ENCODE measurements at regions not wholly inside any gene's neighbourhood (a gene's known extent, or its start where the extent isn't known, plus 50 kb on each side); places are given as distances from the start of the nearest gene placed in this dataset.

DNA sequence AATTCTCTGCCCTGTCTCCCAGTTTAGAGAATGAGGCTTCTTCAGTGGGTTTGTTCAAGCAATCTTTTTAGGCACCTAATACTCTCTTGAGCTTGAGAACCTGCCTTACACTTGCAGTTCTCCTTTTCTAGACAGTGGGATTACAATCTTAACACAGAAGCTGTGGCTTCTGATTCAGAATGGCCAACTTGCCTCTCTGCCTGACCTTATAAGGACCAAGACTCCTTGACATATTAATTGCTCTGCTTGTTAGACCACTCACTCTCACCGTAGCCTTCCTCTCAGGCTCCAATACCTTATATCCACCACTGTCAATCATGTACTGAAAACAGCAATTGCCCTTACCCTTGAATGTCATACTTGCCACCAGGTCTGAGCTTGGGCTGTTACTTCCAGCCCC lies 338.7 kb upstream of the MAOA start:
- no peaks in the 10 kb centered on the region for H3K79me2 ChIP-seq (ENCODE audit: low read length)
- no peak overlapping the region for H3K9ac ChIP-seq (ENCODE audit: low read length)
- no peaks in the 10 kb centered on the region for H3K9me2 ChIP-seq (replicated peaks; ENCODE audit: insufficient read depth, low read length)
- H3K4me3 ChIP-seq (ENCODE audit: low read length) = no peak overlapping the region
- no peaks in the 10 kb centered on the region for H4K20me1 ChIP-seq (ENCODE audit: insufficient read depth, low read depth, low read length)
- no peak overlapping the region for H2AFZ ChIP-seq (ENCODE audit: low read length)
- no peak for DNase-seq
- H3K27ac ChIP-seq (ENCODE audit: low read length) = no peak overlapping the region
- peaks cover 18% of the 10 kb centered on the region for H3K9me3 ChIP-seq (ENCODE audit: low read length)
- no peaks in the 10 kb centered on the region for H3K4me1 ChIP-seq (ENCODE audit: low read length)
- no peaks in the 10 kb centered on the region for H3K27me3 ChIP-seq (ENCODE audit: low read length)
- no peaks in the 10 kb centered on the region for H3K36me3 ChIP-seq (ENCODE audit: insufficient read depth, low read length)
- no peak overlapping the region for H3K4me2 ChIP-seq (ENCODE audit: low read depth, low read length, poor library complexity, severe bottlenecking)

DNA sequence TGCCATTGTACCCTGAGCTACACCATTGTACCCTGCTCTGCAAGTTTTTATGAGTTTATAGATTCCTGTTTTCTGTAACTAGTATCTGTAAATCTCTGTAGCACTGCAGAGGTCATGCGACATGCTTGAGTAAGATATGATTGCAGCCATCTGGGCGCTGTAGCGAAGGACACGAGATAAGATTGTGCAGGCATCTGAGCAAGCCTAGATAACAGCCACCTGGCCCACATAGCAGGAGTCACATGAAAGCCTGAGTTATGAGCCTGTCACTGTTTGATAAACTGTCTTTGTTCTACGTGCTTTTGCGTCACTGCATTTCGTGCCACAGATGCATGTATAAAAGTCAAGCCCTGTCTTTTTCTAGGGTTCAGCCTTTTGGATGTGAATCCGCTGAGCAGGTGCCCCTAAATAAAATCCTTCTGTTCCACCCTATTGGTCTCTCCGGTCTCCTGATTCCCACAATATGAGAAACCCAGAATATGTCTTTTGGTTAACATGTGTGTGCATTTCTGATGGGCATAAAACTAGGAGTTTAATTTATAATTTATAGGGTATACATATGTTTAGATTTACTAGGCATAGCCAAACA lies 327.6 kb upstream of the MAOA start:
- Histone ChIP-seq H3K36me3 (ENCODE audit: insufficient read depth, low read length) (no peaks in the 10 kb centered on the region; the same call in 1 of the 2 replicates), H3K9me3 (ENCODE audit: low read length) (peaks cover 14% of the 10 kb centered on the region), H3K9ac (ENCODE audit: low read length) (no peak overlapping the region), H3K4me1 (ENCODE audit: low read length) (no peaks in the 10 kb centered on the region), H3K27me3 (ENCODE audit: low read length) (no peaks in the 10 kb centered on the region), H3K4me2 (ENCODE audit: low read depth, low read length, poor library complexity, severe bottlenecking) (no peak overlapping the region), H4K20me1 (ENCODE audit: insufficient read depth, low read depth, low read length) (no peaks in the 10 kb centered on the region), H3K9me2 (replicated peaks; ENCODE audit: insufficient read depth, low read length) (no peaks in the 10 kb centered on the region), H3K79me2 (ENCODE audit: low read length) (no peaks in the 10 kb centered on the region), H3K4me3 (ENCODE audit: low read length) (no peak overlapping the region), H2AFZ (ENCODE audit: low read length) (no peak overlapping the region), H3K27ac (ENCODE audit: low read length) (no peak overlapping the region)
- no peak for DNase-seq

DNA sequence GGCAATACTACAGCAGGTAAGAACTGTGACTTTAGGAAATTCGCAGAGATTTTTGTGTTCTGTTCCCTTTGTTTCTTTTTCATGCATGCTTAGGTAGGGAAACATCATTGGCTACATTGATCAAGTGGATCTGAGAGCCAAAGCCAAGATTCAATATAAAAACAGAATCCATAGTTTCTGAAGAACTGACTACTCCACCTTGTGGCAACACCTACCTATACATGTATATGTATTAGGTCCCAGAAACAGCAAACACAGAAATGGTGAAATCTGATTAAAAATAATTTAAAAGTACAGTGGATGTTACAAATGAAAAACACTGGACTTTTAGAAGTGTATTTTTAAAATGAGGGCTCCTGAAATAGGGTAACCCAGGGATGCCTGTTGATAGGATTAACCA lies 322.6 kb upstream of the MAOA start:
- H3K4me2 ChIP-seq (ENCODE audit: low read depth, low read length, poor library complexity, severe bottlenecking) = no peak overlapping the region
- no peak overlapping the region for H3K9ac ChIP-seq (ENCODE audit: low read length)
- no peaks in the 10 kb centered on the region for H3K79me2 ChIP-seq (ENCODE audit: low read length)
- no peaks in the 10 kb centered on the region for H3K27me3 ChIP-seq (ENCODE audit: low read length)
- H3K9me2 ChIP-seq (replicated peaks; ENCODE audit: insufficient read depth, low read length) = no peaks in the 10 kb centered on the region
- no peak overlapping the region for H3K4me3 ChIP-seq (ENCODE audit: low read length)
- no peak for DNase-seq
- H3K27ac ChIP-seq (ENCODE audit: low read length) = no peak overlapping the region
- H3K4me1 ChIP-seq (ENCODE audit: low read length) = no peaks in the 10 kb centered on the region
- no peaks in the 10 kb centered on the region for H4K20me1 ChIP-seq (ENCODE audit: insufficient read depth, low read depth, low read length)
- no peaks in the 10 kb centered on the region; the same call in 1 of the 2 replicates for H3K9me3 ChIP-seq (ENCODE audit: low read length)
- H2AFZ ChIP-seq (ENCODE audit: low read length) = no peak overlapping the region
- H3K36me3 ChIP-seq (ENCODE audit: insufficient read depth, low read length) = no peaks in the 10 kb centered on the region

DNA sequence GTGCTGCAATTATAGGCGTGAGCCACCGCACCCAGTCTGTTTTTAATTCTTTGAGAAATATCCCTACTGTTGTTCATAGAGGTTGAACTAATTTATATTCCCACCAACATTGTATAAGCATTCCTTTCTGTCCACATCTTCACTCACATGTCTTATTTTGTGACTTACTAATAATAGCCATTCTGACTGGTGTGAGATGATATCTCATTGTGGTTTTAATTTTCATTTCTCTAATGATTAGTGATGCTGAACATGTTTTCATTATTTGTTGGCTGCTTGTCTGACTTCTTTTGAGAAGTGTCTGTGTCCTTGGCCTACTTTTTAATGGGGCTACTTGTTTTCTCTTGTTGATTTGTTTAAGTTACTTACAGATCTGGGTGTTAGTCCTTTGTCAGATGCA lies 310.9 kb upstream of the MAOA start:
- Histone ChIP-seq H3K79me2 (ENCODE audit: low read length) (no peaks in the 10 kb centered on the region), H3K4me1 (ENCODE audit: low read length) (no peaks in the 10 kb centered on the region), H3K4me3 (ENCODE audit: low read length) (no peak overlapping the region), H3K9me3 (ENCODE audit: low read length) (no peaks in the 10 kb centered on the region), H2AFZ (ENCODE audit: low read length) (no peak overlapping the region), H3K9ac (ENCODE audit: low read length) (no peak overlapping the region), H4K20me1 (ENCODE audit: insufficient read depth, low read depth, low read length) (no peaks in the 10 kb centered on the region), H3K27me3 (ENCODE audit: low read length) (no peaks in the 10 kb centered on the region), H3K27ac (ENCODE audit: low read length) (no peak overlapping the region), H3K9me2 (replicated peaks; ENCODE audit: insufficient read depth, low read length) (no peaks in the 10 kb centered on the region), H3K4me2 (ENCODE audit: low read depth, low read length, poor library complexity, severe bottlenecking) (no peak overlapping the region), H3K36me3 (ENCODE audit: insufficient read depth, low read length) (no peaks in the 10 kb centered on the region)
- DNase-seq = no peak

DNA sequence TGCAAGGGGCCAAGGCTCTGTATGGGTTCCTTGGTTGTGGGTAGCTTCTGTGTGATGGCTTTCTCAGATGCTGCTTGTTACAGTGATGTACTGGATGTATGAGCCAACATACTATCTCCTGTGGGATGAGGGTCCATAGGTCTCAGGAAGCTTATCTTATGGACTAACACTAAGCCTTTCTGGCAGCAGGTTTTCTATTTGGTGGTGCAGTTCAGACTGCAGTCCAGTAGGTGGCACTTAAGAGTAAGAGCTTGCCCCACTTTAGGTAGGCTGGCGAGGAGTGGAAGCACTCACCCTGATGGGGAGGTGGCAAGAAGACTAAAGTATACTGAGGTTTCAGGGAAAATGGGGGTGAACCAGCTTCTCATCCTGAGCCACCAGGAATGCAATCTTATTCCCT lies 306.7 kb upstream of the MAOA start:
- Histone ChIP-seq H3K9ac (ENCODE audit: low read length) (no peak overlapping the region), H3K36me3 (ENCODE audit: insufficient read depth, low read length) (no peaks in the 10 kb centered on the region), H4K20me1 (ENCODE audit: insufficient read depth, low read depth, low read length) (no peaks in the 10 kb centered on the region), H3K27ac (ENCODE audit: low read length) (no peak overlapping the region), H3K9me2 (replicated peaks; ENCODE audit: insufficient read depth, low read length) (no peaks in the 10 kb centered on the region), H3K4me1 (ENCODE audit: low read length) (no peaks in the 10 kb centered on the region), H3K27me3 (ENCODE audit: low read length) (no peaks in the 10 kb centered on the region), H3K9me3 (ENCODE audit: low read length) (no peaks in the 10 kb centered on the region), H3K4me2 (ENCODE audit: low read depth, low read length, poor library complexity, severe bottlenecking) (no peak overlapping the region), H2AFZ (ENCODE audit: low read length) (no peak overlapping the region), H3K4me3 (ENCODE audit: low read length) (no peak overlapping the region), H3K79me2 (ENCODE audit: low read length) (no peaks in the 10 kb centered on the region)
- peak; percentile 77 for DNase-seq

DNA sequence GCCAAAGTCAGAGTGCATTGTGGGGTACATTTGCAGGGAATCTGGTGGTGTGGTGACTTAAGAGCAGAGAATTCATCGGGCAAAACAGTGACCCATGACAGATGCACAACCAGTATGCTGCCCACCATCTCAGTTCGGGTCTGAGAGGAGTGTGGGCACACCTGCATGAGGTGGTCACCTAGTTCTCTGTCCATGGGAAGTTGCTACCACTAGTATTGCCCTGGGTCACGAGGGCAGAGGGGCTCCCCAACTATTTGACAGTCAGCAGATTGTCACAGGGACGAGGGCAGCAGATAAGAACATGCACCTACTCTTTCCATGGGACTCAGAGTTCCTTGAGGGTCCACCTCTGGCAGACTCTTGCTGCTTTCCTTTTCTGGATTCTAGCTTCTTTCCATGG lies 305.2 kb upstream of the MAOA start:
- DNase-seq = no peak
- Histone ChIP-seq H4K20me1 (ENCODE audit: insufficient read depth, low read depth, low read length) (no peaks in the 10 kb centered on the region), H3K27ac (ENCODE audit: low read length) (no peak overlapping the region), H3K36me3 (ENCODE audit: insufficient read depth, low read length) (no peaks in the 10 kb centered on the region), H3K4me1 (ENCODE audit: low read length) (no peaks in the 10 kb centered on the region), H3K79me2 (ENCODE audit: low read length) (no peaks in the 10 kb centered on the region), H3K9me2 (replicated peaks; ENCODE audit: insufficient read depth, low read length) (no peaks in the 10 kb centered on the region), H3K4me3 (ENCODE audit: low read length) (no peak overlapping the region), H3K9me3 (ENCODE audit: low read length) (no peaks in the 10 kb centered on the region), H3K4me2 (ENCODE audit: low read depth, low read length, poor library complexity, severe bottlenecking) (no peak overlapping the region), H3K27me3 (ENCODE audit: low read length) (no peaks in the 10 kb centered on the region), H2AFZ (ENCODE audit: low read length) (no peak overlapping the region), H3K9ac (ENCODE audit: low read length) (no peak overlapping the region)

DNA sequence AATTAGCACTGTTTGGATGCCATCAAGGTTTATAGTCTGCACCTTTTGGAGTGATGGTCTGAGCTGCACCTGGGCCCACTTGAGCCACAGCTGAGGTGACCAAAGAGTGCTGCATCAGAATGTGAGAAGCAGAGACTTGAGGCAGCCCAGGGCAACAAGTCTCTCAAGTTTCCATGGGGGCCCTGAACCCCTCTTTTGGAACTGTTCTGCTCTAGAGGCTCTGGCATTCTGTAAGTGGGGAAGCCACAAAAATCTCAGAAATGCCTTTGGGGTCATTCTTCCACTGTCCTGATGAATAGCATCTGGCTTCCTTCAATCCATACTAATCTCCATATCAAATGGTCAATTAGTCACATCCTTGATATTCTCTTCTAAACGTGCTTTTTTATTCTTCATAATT lies 298.4 kb upstream of the MAOA start:
- Histone ChIP-seq H3K9me2 (replicated peaks; ENCODE audit: insufficient read depth, low read length) (no peaks in the 10 kb centered on the region), H3K4me2 (ENCODE audit: low read depth, low read length, poor library complexity, severe bottlenecking) (no peak overlapping the region), H3K36me3 (ENCODE audit: insufficient read depth, low read length) (no peaks in the 10 kb centered on the region), H3K9me3 (ENCODE audit: low read length) (peaks cover 3% of the 10 kb centered on the region), H3K4me1 (ENCODE audit: low read length) (no peaks in the 10 kb centered on the region), H4K20me1 (ENCODE audit: insufficient read depth, low read depth, low read length) (no peaks in the 10 kb centered on the region), H3K79me2 (ENCODE audit: low read length) (no peaks in the 10 kb centered on the region), H3K27me3 (ENCODE audit: low read length) (no peaks in the 10 kb centered on the region), H2AFZ (ENCODE audit: low read length) (no peak overlapping the region), H3K27ac (ENCODE audit: low read length) (no peak overlapping the region), H3K9ac (ENCODE audit: low read length) (no peak overlapping the region), H3K4me3 (ENCODE audit: low read length) (no peak overlapping the region)
- no peak for DNase-seq

DNA sequence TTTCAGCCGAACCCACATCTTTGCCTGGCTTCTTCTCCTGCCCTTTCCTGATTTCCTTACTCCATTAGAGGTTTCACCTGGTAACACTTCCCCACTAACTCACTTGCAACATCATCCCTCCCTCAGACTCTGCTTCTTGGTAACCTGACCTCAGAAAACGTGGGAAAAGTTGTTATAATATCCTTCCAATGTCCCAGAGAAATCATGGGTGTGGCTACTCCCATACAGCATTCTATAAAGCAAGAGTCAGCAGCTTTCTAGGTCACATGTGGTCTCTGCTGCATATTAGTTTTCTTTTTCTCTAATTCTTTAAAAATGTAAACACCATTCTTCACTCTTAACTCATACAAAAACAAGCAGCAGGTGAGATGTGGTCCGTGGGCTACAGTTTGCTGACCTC lies 283.1 kb upstream of the MAOA start:
- no peak overlapping the region for H3K9ac ChIP-seq (ENCODE audit: low read length)
- H3K79me2 ChIP-seq (ENCODE audit: low read length) = no peaks in the 10 kb centered on the region
- no peak overlapping the region for H3K4me2 ChIP-seq (ENCODE audit: low read depth, low read length, poor library complexity, severe bottlenecking)
- H3K4me1 ChIP-seq (ENCODE audit: low read length) = no peaks in the 10 kb centered on the region
- H4K20me1 ChIP-seq (ENCODE audit: insufficient read depth, low read depth, low read length) = no peaks in the 10 kb centered on the region
- H3K27me3 ChIP-seq (ENCODE audit: low read length) = no peaks in the 10 kb centered on the region
- H3K4me3 ChIP-seq (ENCODE audit: low read length) = no peak overlapping the region
- peaks cover 5% of the 10 kb centered on the region; the same call in 1 of the 2 replicates for H3K9me3 ChIP-seq (ENCODE audit: low read length)
- DNase-seq = no peak
- H3K36me3 ChIP-seq (ENCODE audit: insufficient read depth, low read length) = no peaks in the 10 kb centered on the region
- H2AFZ ChIP-seq (ENCODE audit: low read length) = no peak overlapping the region
- H3K27ac ChIP-seq (ENCODE audit: low read length) = no peak overlapping the region
- H3K9me2 ChIP-seq (replicated peaks; ENCODE audit: insufficient read depth, low read length) = no peaks in the 10 kb centered on the region

DNA sequence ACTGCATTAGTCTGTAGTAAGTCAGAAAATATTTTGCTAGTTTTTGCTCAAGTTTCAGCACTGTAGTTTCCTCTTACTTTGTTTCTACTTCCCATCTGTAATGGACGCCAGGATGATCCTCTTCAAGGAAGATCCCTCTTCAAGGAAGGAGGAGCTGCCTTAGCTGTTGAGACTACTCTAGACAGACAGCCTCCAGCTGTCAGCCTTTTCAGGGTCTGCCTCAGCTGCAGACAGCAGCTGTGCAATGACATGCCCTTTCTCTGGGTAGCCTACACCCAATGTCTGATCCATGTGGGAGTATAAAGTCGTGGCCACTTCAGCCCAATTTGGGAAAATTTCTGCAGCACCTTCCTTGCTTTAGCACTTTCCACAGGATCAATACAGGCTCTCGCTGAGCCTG lies 281.0 kb upstream of the MAOA start:
- Histone ChIP-seq H3K4me3 (ENCODE audit: low read length) (no peak overlapping the region), H3K27ac (ENCODE audit: low read length) (no peak overlapping the region), H3K9me3 (ENCODE audit: low read length) (peaks cover 5% of the 10 kb centered on the region; the same call in 1 of the 2 replicates), H3K79me2 (ENCODE audit: low read length) (no peaks in the 10 kb centered on the region), H3K4me2 (ENCODE audit: low read depth, low read length, poor library complexity, severe bottlenecking) (no peak overlapping the region), H3K4me1 (ENCODE audit: low read length) (no peaks in the 10 kb centered on the region), H3K9me2 (replicated peaks; ENCODE audit: insufficient read depth, low read length) (no peaks in the 10 kb centered on the region), H2AFZ (ENCODE audit: low read length) (no peak overlapping the region), H3K27me3 (ENCODE audit: low read length) (no peaks in the 10 kb centered on the region), H4K20me1 (ENCODE audit: insufficient read depth, low read depth, low read length) (no peaks in the 10 kb centered on the region), H3K36me3 (ENCODE audit: insufficient read depth, low read length) (no peaks in the 10 kb centered on the region), H3K9ac (ENCODE audit: low read length) (no peak overlapping the region)
- no peak for DNase-seq

All from Karpas-422 (cell line).